H1 (cell line): ENCODE measurements at regions not wholly inside any gene's neighbourhood (a gene's known extent, or its start where the extent isn't known, plus 50 kb on each side); places are given as distances from the start of the nearest gene placed in this dataset.

Source experiments
- CTCF ChIA-PET: fragments of 300-600 bp; sonication (Branson Sonifier 250); formaldehyde crosslinking; loops from one replicate; lab custom pipeline; 2021; ENCODE audit not compliant: partially characterized antibody; lab: Charles Lee
- POLR2A ChIA-PET: fragments of 300-600 bp; sonication (Branson Sonifier 250); formaldehyde crosslinking; loops from one replicate; lab custom pipeline; 2021; ENCODE audit warnings: inconsistent platforms; ENCODE audit not compliant: partially characterized antibody; lab: Charles Lee
- DNase-seq, 2 experiments: peaks; one replicate each; pipeline versions ENCODE4 v3.0.0 to v3.0.0-alpha.2; 2010 to 2022; ENCODE audit warnings: low spot score in 2 of 2, low read depth in 1 of 2, mixed read lengths in 1 of 2
- FAIRE-seq: peaks from 2 replicates; lab custom pipeline; 2011; peaks lifted over from hg19 to GRCh38; lab: Jason Lieb, UNC
- H2AFZ ChIP-seq: 2 replicates; pipeline ENCODE4 v1.8.1; 2012; ENCODE audit warnings: low read length, inconsistent platforms
- H2AK5ac ChIP-seq: 2 replicates; pipeline ENCODE4 v1.6.1; 2013; ENCODE audit warnings: low read depth, low read length
- H2BK120ac ChIP-seq: replicated peaks from 2 replicates; pipeline ENCODE3; 2013; ENCODE audit warnings: low read depth, low read length, inconsistent platforms
- H2BK12ac ChIP-seq: 2 replicates; pipeline ENCODE4 v1.6.1; 2013; ENCODE audit warnings: low read depth, low read length
- H2BK15ac ChIP-seq: 2 replicates; pipeline ENCODE4 v1.6.1; 2013; ENCODE audit warnings: low read length
- H2BK20ac ChIP-seq: 2 replicates; pipeline ENCODE4 v1.6.1; 2013; ENCODE audit warnings: low read length
- H2BK5ac ChIP-seq: 2 replicates; pipeline ENCODE4 v1.6.1; 2013; ENCODE audit warnings: low read depth, low read length
- H3K14ac ChIP-seq: 2 replicates; pipeline ENCODE4 v1.6.1; 2013; ENCODE audit warnings: inconsistent platforms; ENCODE audit not compliant: insufficient read length
- H3K18ac ChIP-seq: 2 replicates; pipeline ENCODE4 v1.6.1; 2013; ENCODE audit warnings: low read length; ENCODE audit errors: extremely low read depth
- H3K23ac ChIP-seq: 2 replicates; pipeline ENCODE4 v1.6.1; 2013; ENCODE audit warnings: inconsistent platforms; ENCODE audit not compliant: insufficient read length
- H3K23me2 ChIP-seq: 2 replicates; pipeline ENCODE4 v1.6.1; 2013; ENCODE audit warnings: low read depth, low read length
- H3K27ac ChIP-seq: 2 replicates; pipeline ENCODE4 v1.6.1; 2011; ENCODE audit warnings: low read depth, low read length, inconsistent platforms
- H3K27me3 ChIP-seq, 4 experiments: replicated peaks in 1 of 4; 1 replicate in 1 of 4; 2 replicates in 3 of 4; pipeline versions ENCODE4 v1.6.1 to v1.8.1; 2011 to 2013; ENCODE audit warnings: low read length in 3 of 4, mild to moderate bottlenecking in 3 of 4, inconsistent platforms in 2 of 4, mixed read lengths in 2 of 4, moderate library complexity in 1 of 4; ENCODE audit not compliant: control insufficient read depth in 3 of 4, insufficient read depth in 3 of 4; ENCODE audit errors: extremely low read depth in 1 of 4
- H3K36me3 ChIP-seq, 4 experiments: 2 replicates each; pipeline versions ENCODE4 v1.6.1 to v1.8.1; 2011 to 2013; ENCODE audit warnings: mild to moderate bottlenecking in 4 of 4, low read length in 3 of 4, moderate library complexity in 2 of 4, control low read depth in 1 of 4, inconsistent platforms in 1 of 4; ENCODE audit not compliant: insufficient read depth in 4 of 4, control insufficient read depth in 2 of 4
- H3K4ac ChIP-seq: replicated peaks from 2 replicates; pipeline ENCODE3; 2013; ENCODE audit warnings: low read length, low read depth, mixed read lengths, inconsistent platforms; ENCODE audit not compliant: insufficient read length
- H3K4me1 ChIP-seq, 4 experiments: replicated peaks in 1 of 4; 1 replicate in 1 of 4; 2 replicates in 3 of 4; pipeline versions ENCODE4 v1.6.1 to v1.8.1; 2011 to 2013; ENCODE audit warnings: low read length in 3 of 4, inconsistent platforms in 2 of 4, mixed read lengths in 1 of 4; ENCODE audit not compliant: insufficient read depth in 4 of 4, control insufficient read depth in 3 of 4
- H3K4me2 ChIP-seq, 2 experiments: 2 replicates each; pipeline versions ENCODE4 v1.6.1 to v1.8.1; 2011 to 2013; ENCODE audit warnings: low read depth in 2 of 2, low read length in 2 of 2, control low read depth in 1 of 2, inconsistent platforms in 1 of 2, mild to moderate bottlenecking in 1 of 2; ENCODE audit not compliant: insufficient read depth in 1 of 2
- H3K4me3 ChIP-seq, 4 experiments: fragments of 200-600, 300-600 bp in 1 of 4; sonication (generic), shearing (Covaris generic), sonication (Bioruptor Twin) in 1 of 4; 2 replicates each; pipeline versions ENCODE4 v1.5.1 to v1.8.1; 2011 to 2016; ENCODE audit warnings: low read length in 4 of 4, low read depth in 3 of 4, control low read depth in 2 of 4, inconsistent platforms in 2 of 4, mild to moderate bottlenecking in 2 of 4, mixed read lengths in 1 of 4, moderate library complexity in 1 of 4; ENCODE audit not compliant: insufficient read depth in 2 of 4; ENCODE audit errors: extremely low read depth in 1 of 4
- H3K56ac ChIP-seq: replicated peaks from 2 replicates; pipeline ENCODE3; 2013; ENCODE audit warnings: low read depth, mild to moderate bottlenecking, mixed read lengths, low read length, inconsistent platforms; ENCODE audit not compliant: insufficient read length
- H3K79me1 ChIP-seq: 2 replicates; pipeline ENCODE4 v1.6.1; 2013; ENCODE audit warnings: low read depth, low read length, control low read depth
- H3K79me2 ChIP-seq, 2 experiments: 2 replicates each; pipeline versions ENCODE4 v1.6.1 to v1.8.1; 2012 to 2013; ENCODE audit warnings: low read length in 2 of 2, mild to moderate bottlenecking in 2 of 2, inconsistent platforms in 1 of 2; ENCODE audit not compliant: insufficient read depth in 2 of 2, control insufficient read depth in 1 of 2
- H3K9ac ChIP-seq, 4 experiments: replicated peaks in 1 of 4; 1 replicate in 1 of 4; 2 replicates in 3 of 4; pipeline versions ENCODE4 v1.6.1 to v1.8.1; 2011 to 2013; ENCODE audit warnings: low read depth in 3 of 4, low read length in 3 of 4, control low read depth in 2 of 4, mild to moderate bottlenecking in 2 of 4, moderate library complexity in 2 of 4, inconsistent platforms in 1 of 4; ENCODE audit errors: extremely low read depth in 1 of 4
- H3K9me3 ChIP-seq, 2 experiments: 2 replicates each; pipeline versions ENCODE4 v1.6.1 to v1.8.1; 2012 to 2013; ENCODE audit warnings: mild to moderate bottlenecking in 2 of 2, moderate library complexity in 2 of 2, control low read depth in 1 of 2, inconsistent platforms in 1 of 2, low read depth in 1 of 2, low read length in 1 of 2, mixed read lengths in 1 of 2; ENCODE audit not compliant: insufficient read depth in 2 of 2
- H4K20me1 ChIP-seq, 2 experiments: replicated peaks in 1 of 2; 2 replicates each; pipeline versions ENCODE3 to v1.8.1; 2011 to 2013; ENCODE audit warnings: inconsistent platforms in 2 of 2, low read length in 2 of 2, mild to moderate bottlenecking in 1 of 2; ENCODE audit not compliant: insufficient read depth in 2 of 2, control insufficient read depth in 1 of 2
- H4K5ac ChIP-seq: 2 replicates; pipeline ENCODE4 v1.6.1; 2013; ENCODE audit warnings: low read length, low read depth, mixed read lengths, inconsistent platforms; ENCODE audit not compliant: insufficient read length
- H4K8ac ChIP-seq: 2 replicates; pipeline ENCODE4 v1.8.0; 2013; ENCODE audit warnings: mild to moderate bottlenecking, moderate library complexity, low read length, inconsistent platforms; ENCODE audit not compliant: insufficient read depth; ENCODE audit errors: extremely low read depth
- H4K91ac ChIP-seq: replicated peaks from 2 replicates; pipeline ENCODE3; 2013; ENCODE audit warnings: low read length, mixed read lengths, inconsistent platforms; ENCODE audit not compliant: insufficient read length
- SIN3A ChIP-seq, 2 experiments: IDR thresholded peaks in 1 of 2; conservative IDR thresholded peaks in 1 of 2; 2 replicates each; pipeline ENCODE4 v1.6.1; 2011 to 2012; ENCODE audit warnings: low read length in 2 of 2, improper control_type of control experiment in 1 of 2, low read depth in 1 of 2, mild to moderate bottlenecking in 1 of 2
- TEAD4 ChIP-seq: IDR thresholded peaks from 2 replicates; pipeline ENCODE4 v1.6.1; 2012; ENCODE audit warnings: low read depth, low read length, inconsistent platforms, mixed read lengths
- WGBS, 2 experiments: shearing (Covaris generic) in 1 of 2; methylation state at CpG; one replicate each; pipeline versions ENCODE4 v1.1.6 to v1.1.7; 2013 to 2015; ENCODE audit warnings: low lambda C conversion rate in 2 of 2, mixed read lengths in 2 of 2, inconsistent platforms in 1 of 2, low coverage in 1 of 2, missing lambda C conversion rate in 1 of 2; ENCODE audit not compliant: insufficient replicate concordance in 2 of 2, insufficient coverage in 1 of 2, insufficient read length in 1 of 2; ENCODE audit errors: extremely low coverage in 1 of 2, missing lambda C conversion rate in 1 of 2; 5-methylcytosine and 5-hydroxymethylcytosine counted together

DNA sequence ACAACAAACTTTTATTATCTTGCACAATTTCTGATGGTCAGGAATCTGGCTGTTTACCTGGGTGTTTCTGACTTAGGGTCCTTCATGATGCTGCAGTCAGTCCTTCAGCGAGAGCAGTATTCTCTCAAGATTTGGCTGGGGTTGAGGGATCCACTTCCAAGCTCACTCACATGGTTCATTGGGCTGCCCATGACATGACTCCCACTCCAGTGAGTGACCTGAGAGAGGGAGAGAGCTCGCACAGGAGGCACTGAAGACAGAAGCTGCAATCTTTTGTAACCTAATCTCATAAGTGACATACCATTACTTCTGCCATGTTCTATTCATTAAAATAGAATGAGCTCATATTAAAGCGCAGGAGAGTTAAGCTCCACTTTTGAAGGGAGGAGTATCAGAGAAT is 212.6 kb downstream of the SPATA31D1 start:
- no peak overlapping the region for H2BK20ac ChIP-seq
- DNase-seq, result no peak
- no peak overlapping the region for H2AK5ac ChIP-seq
- no peak overlapping the region for H3K23ac ChIP-seq
- no peak overlapping the region for H2AFZ ChIP-seq
- H3K4ac ChIP-seq, result no peak overlapping the region
- H2BK120ac ChIP-seq, result no peak overlapping the region
- no peak overlapping the region for H4K8ac ChIP-seq
- no peak for FAIRE-seq
- H3K4me3 ChIP-seq, result no peak overlapping the region
- no peak overlapping the region for H3K4me2 ChIP-seq
- no peaks in the 10 kb centered on the region for H3K79me1 ChIP-seq
- H3K9me3 ChIP-seq, result no peaks in the 10 kb centered on the region
- H3K23me2 ChIP-seq, result no peaks in the 10 kb centered on the region
- H2BK5ac ChIP-seq, result no peak overlapping the region
- no peaks in the 10 kb centered on the region for H4K20me1 ChIP-seq
- H3K56ac ChIP-seq, result no peak overlapping the region
- no peak overlapping the region for H4K5ac ChIP-seq
- no peak overlapping the region for H3K9ac ChIP-seq
- ChIA-PET CTCF (no interaction called here), POLR2A (no interaction called here)
- 80% methylated on average over 3 of the region's 3 CpGs; no CpG with 5 or more reads in 1 of the 2 experiments for WGBS, 2 experiments
- H2BK12ac ChIP-seq, result no peak overlapping the region
- no peak overlapping the region for H3K27ac ChIP-seq
- no peak for TF ChIP-seq SIN3A (conservative IDR thresholded peaks at IDR 0.05 in 1 of 2, IDR thresholded peaks at IDR 0.05 in 1 of 2; ENCODE audit: low read depth in 1 of 2, low read length in 2 of 2)
- TF ChIP-seq TEAD4, result no peak
- no peaks in the 10 kb centered on the region for H3K36me3 ChIP-seq
- no peak overlapping the region for H4K91ac ChIP-seq
- H3K14ac ChIP-seq, result no peak overlapping the region
- peaks cover 0 to 3% (median 0%) of the 10 kb centered on the region in 4 experiments; a peak in 1 of 7 replicates for H3K4me1 ChIP-seq
- H3K79me2 ChIP-seq, result no peaks in the 10 kb centered on the region
- no peaks in the 10 kb centered on the region for H3K27me3 ChIP-seq
- no peak overlapping the region for H2BK15ac ChIP-seq
- no peak overlapping the region for H3K18ac ChIP-seq
